ENCODE measurements at regions not wholly inside any gene's neighbourhood (a gene's known extent, or its start where the extent isn't known, plus 50 kb on each side); places are given as distances from the start of the nearest gene placed in this dataset.

GRCh38 chr14:87217023-87217422 lies 776.0 kb downstream of the GALC start:
- DNase-seq: no peak

- no peak for DNase-seq
Measured at GRCh38 chr14:87214558-87214957, 778.4 kb downstream of the GALC start.

GRCh38 chr14:87207756-87208155 lies 785.2 kb downstream of the GALC start:
- DNase-seq: no peak

- no peak for DNase-seq
Measured at GRCh38 chr14:87205811-87206210, 787.2 kb downstream of the GALC start.

- DNase-seq: no peak
Measured at GRCh38 chr14:87203346-87203745, 789.6 kb downstream of the GALC start.

GRCh38 chr14:87199381-87199780 lies 793.6 kb downstream of the GALC start:
- DNase-seq: no peak

- DNase-seq: no peak
Measured at GRCh38 chr14:87196436-87196835, 796.5 kb downstream of the GALC start.

GRCh38 chr14:87187786-87188185 lies 805.2 kb downstream of the GALC start:
- no peak for DNase-seq

GRCh38 chr14:87186737-87187136 lies 806.2 kb downstream of the GALC start:
- DNase-seq: no peak

GRCh38 chr14:87185961-87186560 lies 806.9 kb downstream of the GALC start:
- no peak for DNase-seq

GRCh38 chr14:87184180-87184579 lies 808.8 kb downstream of the GALC start:
- DNase-seq: no peak

GRCh38 chr14:87181288-87181687 lies 811.7 kb downstream of the GALC start:
- no peak for DNase-seq

GRCh38 chr14:87179936-87180335 lies 813.0 kb downstream of the GALC start:
- DNase-seq: no peak

- DNase-seq: no peak
Measured at GRCh38 chr14:87178277-87178676, 814.7 kb downstream of the GALC start.

- DNase-seq: no peak
Measured at GRCh38 chr14:87175175-87175574, 817.8 kb downstream of the GALC start.

GRCh38 chr14:87171141-87171540 lies 821.8 kb downstream of the GALC start:
- no peak for DNase-seq

- DNase-seq: no peak
Measured at GRCh38 chr14:87170179-87170578, 822.8 kb downstream of the GALC start.

- no peak for DNase-seq
Measured at GRCh38 chr14:87169362-87169761, 823.6 kb downstream of the GALC start.

- DNase-seq: no peak
Measured at GRCh38 chr14:87161502-87161901, 831.5 kb downstream of the GALC start.

- DNase-seq: no peak
Measured at GRCh38 chr14:87160989-87161388, 832.0 kb downstream of the GALC start.

- no peak for DNase-seq
Measured at GRCh38 chr14:87158283-87158682, 834.7 kb downstream of the GALC start.

- DNase-seq: no peak
Measured at GRCh38 chr14:87156878-87157277, 836.1 kb downstream of the GALC start.

- no peak for DNase-seq
Measured at GRCh38 chr14:87155856-87156488, 837.0 kb downstream of the GALC start.

- no peak for DNase-seq
Measured at GRCh38 chr14:87153901-87154300, 839.1 kb downstream of the GALC start.

- DNase-seq: no peak
Measured at GRCh38 chr14:87153391-87153790, 839.6 kb downstream of the GALC start.
